ENCODE measurements at regions not wholly inside any gene's neighbourhood (a gene's known extent, or its start where the extent isn't known, plus 50 kb on each side); places are given as distances from the start of the nearest gene placed in this dataset.

DNA sequence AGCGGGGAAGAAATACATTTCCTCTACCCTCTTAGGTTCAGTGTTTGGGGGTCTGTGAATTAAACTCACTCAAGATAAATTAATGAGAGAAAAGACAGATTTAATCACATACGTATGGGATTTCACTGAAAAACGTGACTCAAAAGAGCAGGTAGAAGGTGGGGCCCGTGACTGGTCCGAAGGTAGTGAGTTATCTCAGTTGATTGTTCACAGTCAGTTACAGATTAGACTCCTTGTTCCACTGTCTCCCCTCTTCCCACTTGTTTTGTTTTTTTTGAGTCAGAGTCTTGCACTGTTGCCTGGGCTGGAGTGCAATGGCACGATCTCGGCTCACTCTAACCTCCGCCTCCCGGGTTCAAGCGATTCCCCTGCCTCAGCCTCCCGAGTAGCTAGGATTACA is 301.2 kb downstream of the SEC14L1 start:
- no peaks in the 10 kb centered on the region for H3K27me3 ChIP-seq
- no peaks in the 10 kb centered on the region for H3K36me3 ChIP-seq
- peaks cover 34% of the 10 kb centered on the region for H3K4me1 ChIP-seq (ENCODE audit: insufficient read depth)
- H3K9me3 ChIP-seq: no peaks in the 10 kb centered on the region
- WGBS, 3 donors: 94 to 97% (median 95%) methylated on average over 11 of the region's 11 CpGs
- TF ChIP-seq EP300 (IDR thresholded peaks at IDR 0.05): no peak
- no peak for TF ChIP-seq CTCF (IDR thresholded peaks at IDR 0.05)
- no peak for TF ChIP-seq POLR2A (IDR thresholded peaks at IDR 0.05)
- intact Hi-C loops (cut with DNase I): no loop called here
- no peak for DNase-seq
- no peak overlapping the region for H3K4me3 ChIP-seq
- no peak overlapping the region for H3K27ac ChIP-seq

- Histone ChIP-seq H3K4me3 (no peak overlapping the region), H3K27me3 (no peaks in the 10 kb centered on the region), H3K36me3 (no peaks in the 10 kb centered on the region), H3K9me3 (no peaks in the 10 kb centered on the region), H3K27ac (no peak overlapping the region), H3K4me1 (ENCODE audit: insufficient read depth) (peaks cover 28% of the 10 kb centered on the region)
- DNase-seq: no peak
- no peak for TF ChIP-seq CTCF (IDR thresholded peaks at IDR 0.05)
- TF ChIP-seq EP300 (IDR thresholded peaks at IDR 0.05): no peak
- TF ChIP-seq POLR2A (IDR thresholded peaks at IDR 0.05): no peak
- WGBS, 3 donors: 72 to 79% (median 78%) methylated on average over 10 of the region's 10 CpGs
- intact Hi-C loops (cut with DNase I): no loop called here
Observed at GRCh38 chr17:77442976-77443747, 302.4 kb downstream of the SEC14L1 start.

- H3K4me1 ChIP-seq (ENCODE audit: insufficient read depth): peaks cover 28% of the 10 kb centered on the region
- H3K4me3 ChIP-seq: no peak overlapping the region
- TF ChIP-seq CTCF (IDR thresholded peaks at IDR 0.05) (no peak), POLR2A (IDR thresholded peaks at IDR 0.05) (no peak), EP300 (IDR thresholded peaks at IDR 0.05) (no peak)
- H3K9me3 ChIP-seq: no peaks in the 10 kb centered on the region
- intact Hi-C loops (cut with DNase I): no loop called here
- no peak for DNase-seq
- 76 to 84% (median 80%) methylated on average over 8 of the region's 8 CpGs for WGBS, 3 donors
- H3K36me3 ChIP-seq: no peaks in the 10 kb centered on the region
- peak overlapping the region in 1 of 2 donors; percentile 47 for H3K27ac ChIP-seq
- H3K27me3 ChIP-seq: no peaks in the 10 kb centered on the region
Observed at GRCh38 chr17:77443748-77444260, 303.0 kb downstream of the SEC14L1 start.

- TF ChIP-seq POLR2A (IDR thresholded peaks at IDR 0.05) (no peak), CTCF (IDR thresholded peaks at IDR 0.05) (no peak), EP300 (IDR thresholded peaks at IDR 0.05) (no peak)
- no peak overlapping the region for H3K4me3 ChIP-seq
- H3K27me3 ChIP-seq: no peaks in the 10 kb centered on the region
- H3K4me1 ChIP-seq (ENCODE audit: insufficient read depth): peaks cover 28% of the 10 kb centered on the region
- H3K27ac ChIP-seq: peak overlapping the region; percentile 9 to 47
- H3K9me3 ChIP-seq: no peaks in the 10 kb centered on the region
- peak; percentile 64 to 79 (median 67) for DNase-seq
- H3K36me3 ChIP-seq: no peaks in the 10 kb centered on the region
- 2 to 9% (median 2%) methylated on average over 9 of the region's 9 CpGs for WGBS, 3 donors
- intact Hi-C loops (cut with DNase I): no loop called here
Observed at GRCh38 chr17:77444628-77444983, 303.8 kb downstream of the SEC14L1 start.
